HG02763 (cell line): ENCODE measurements at regions not wholly inside any gene's neighbourhood (a gene's known extent, or its start where the extent isn't known, plus 50 kb on each side); places are given as distances from the start of the nearest gene placed in this dataset.

Experiments
- ATAC-seq: cut with Tn5 transposase; IDR thresholded peaks from one replicate; pipeline ENCODE4 v1.9.1; 2021; ENCODE audit warnings: mild to moderate bottlenecking, moderate library complexity; ENCODE audit not compliant: unreplicated experiment

DNA sequence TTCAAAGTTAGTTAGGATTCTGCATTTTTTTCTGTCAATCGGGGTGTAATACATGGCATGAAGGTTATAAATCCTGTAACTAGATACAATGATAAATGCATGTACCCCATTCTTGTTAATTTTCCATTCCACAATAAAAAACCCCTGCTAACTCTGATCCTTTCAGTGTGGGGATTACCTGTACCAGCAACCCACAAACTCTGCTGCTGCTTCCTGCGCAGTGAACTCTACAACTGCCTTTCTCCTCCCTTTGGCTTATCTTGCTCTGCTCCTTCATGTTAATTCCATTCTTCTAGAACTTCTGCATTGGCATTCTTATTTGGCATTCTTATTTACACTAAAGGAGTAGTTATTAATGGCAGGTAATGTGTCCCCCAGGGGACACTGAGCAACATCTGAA is 273.1 kb downstream of the KLF12 start:
- ATAC-seq = no peak

DNA sequence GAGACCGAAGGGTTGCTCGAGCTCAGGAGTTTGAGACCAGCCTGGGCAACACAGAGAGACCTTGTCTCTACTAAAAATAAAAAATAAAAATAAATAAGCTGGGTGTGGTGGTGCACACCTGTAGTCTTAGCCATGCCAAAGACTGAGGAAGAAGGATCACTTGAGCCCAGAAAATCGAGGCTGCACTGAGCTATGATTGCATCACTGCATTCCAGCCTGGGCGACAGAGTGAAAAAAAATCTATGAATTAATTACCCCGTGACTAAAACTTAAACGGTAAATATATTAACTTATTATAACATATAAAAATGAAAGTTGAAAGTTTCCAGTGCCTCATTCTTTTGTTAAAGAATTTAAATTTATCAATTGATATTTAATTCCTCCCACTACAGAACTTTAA is 273.7 kb downstream of the KLF12 start:
- ATAC-seq = no peak

DNA sequence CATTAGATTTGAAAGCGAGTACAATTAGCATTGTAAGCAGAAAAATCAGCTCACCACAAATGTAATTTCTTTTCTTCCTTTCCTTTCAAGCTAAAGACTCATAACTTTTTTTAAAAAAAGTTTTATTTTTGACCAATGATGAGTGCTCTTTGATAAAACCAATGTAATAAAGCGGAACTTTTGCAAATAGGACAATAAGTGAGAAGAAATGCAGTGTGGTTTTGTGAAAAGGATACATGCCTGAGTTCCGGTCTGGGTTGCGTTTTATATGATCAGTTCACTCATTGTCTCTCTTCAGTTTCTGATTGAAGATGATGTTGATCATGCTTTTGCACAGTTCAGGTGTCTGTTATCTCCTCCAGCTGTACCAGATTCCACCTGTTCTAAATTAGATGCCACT is 274.4 kb downstream of the KLF12 start:
- ATAC-seq = no peak

DNA sequence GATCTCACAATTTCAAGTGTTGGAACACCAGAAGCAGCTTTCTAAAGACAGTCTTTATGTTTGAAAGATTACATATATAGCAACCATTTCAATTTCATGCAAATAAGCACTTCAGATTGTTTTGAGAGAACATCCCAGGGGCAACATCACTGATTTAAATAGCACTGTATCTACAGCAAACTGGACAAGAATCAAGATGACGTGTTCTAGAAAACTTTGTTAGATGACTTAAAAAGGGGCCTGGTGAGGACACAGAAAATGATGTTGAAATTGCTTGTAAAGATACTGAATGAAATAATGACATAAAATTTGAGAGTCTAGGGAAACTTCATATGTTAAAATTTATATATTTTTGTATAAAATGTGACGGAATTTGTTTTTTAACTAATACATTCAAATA is 277.1 kb downstream of the KLF12 start:
- no peak for ATAC-seq

DNA sequence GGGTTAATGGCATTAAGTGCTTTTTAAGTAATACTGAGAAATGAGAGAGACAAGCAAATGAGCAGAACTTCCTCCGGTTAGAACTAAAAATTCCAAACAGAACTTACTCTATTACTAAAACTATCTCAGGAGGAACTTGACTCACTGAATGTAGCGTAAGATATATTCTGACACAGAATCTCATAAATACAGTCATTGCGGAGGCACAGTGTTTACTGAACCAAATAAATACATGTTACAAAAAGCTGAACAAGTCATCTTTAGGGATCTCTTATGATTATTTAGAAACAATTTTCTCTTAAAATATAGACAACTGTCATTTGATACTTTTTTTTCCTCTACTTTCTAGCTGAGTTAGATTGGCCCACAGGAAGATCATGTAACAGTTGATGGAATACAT is 283.1 kb downstream of the KLF12 start:
- no peak for ATAC-seq

DNA sequence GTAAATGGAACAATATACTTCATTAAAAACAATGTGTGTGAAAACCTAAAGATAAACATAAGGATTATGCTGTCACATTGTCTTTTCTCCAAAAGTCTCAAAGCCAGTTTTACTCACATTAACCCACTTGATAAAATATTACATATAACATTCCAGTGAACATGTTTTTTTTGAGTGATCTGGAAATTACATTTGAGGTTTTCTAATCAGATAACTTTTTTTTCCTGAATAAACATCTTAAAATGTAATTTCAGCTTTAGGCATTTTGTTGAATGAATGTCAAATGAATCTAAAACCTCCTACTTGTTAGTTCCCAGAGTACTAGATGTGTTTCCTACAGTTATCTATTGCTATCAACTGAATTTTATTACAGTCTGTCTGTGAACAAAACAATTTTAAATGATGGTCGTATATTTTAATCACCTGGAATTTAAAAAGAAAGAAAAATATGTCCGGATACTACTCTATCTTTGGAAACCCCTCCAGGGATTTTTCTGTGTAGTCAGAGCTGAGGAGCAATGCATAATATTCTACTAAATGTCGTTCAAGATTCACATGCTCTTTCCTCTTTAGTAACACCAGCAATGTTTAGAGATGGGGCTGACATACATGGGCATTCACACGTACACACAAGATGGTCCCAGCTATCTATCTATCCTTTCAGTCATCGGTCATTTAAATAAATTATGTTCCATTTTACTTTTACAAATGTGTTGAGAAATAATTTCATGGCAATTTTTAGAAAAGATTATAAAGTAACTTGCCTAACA is 283.9 kb downstream of the KLF12 start:
- ATAC-seq = no peak

DNA sequence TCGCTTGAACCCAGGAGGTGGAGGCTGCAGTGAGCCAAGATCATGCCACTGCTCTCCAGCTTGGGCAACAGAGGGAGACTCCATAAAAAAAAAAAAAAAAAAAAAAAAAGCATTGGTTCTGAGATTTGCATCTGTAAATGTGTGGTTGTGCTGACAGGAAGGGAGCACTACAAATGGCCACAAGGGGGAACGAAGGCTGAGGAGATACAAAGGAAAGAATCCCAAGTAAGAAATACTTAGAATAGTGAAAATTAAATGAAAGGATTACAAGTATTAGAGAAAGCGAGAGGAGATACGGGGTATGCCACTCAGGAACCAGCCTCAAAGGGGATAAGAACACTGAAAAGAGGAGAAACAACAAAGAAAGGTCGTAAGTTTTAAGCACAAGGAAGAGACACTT is 284.9 kb downstream of the KLF12 start:
- ATAC-seq = no peak

DNA sequence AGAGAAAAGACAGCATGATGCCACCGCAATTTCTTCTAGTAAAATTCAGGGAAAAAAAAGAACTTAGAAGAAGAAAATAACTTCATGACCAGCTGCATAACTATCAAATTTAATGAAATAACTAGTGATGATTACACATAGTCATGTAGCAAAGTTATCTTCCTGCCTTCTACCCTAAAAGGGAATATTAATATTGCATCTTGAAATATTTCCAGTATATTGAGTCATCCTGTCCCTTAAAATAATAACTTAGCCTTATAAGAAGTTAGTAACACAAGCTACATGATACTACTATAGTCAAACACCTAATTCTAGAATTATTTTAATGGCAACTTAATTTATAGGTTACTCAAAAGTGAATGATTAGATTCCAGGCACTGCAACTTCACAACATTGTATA is 289.2 kb downstream of the KLF12 start:
- no peak for ATAC-seq

GRCh38 chr13:73842626-73843025 is 291.6 kb downstream of the KLF12 start:
- no peak for ATAC-seq

GRCh38 chr13:73842184-73842583 is 292.0 kb downstream of the KLF12 start:
- no peak for ATAC-seq

DNA sequence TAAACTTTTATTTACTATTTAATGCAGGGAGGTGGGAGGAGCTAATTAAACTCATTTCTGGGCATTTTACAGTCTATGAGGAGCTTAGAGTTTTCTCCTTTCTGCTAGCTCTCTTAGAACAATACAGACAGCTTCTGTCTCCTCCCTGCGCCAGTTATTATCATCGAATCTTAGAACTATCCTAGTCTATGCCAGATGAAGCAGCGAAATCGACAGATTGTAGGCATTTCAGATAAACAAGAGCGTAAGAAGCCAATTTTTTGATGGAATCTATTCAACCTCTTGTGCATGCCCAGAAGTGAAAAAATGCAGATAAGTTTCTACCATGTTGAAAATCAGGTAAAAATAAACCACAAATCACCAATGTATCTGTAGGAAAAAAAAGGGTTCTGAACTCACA is 297.1 kb downstream of the KLF12 start:
- no peak for ATAC-seq

GRCh38 chr13:73835138-73835721 is 299.0 kb downstream of the KLF12 start:
- peak; percentile 57 for ATAC-seq

- no peak for ATAC-seq
Observed at GRCh38 chr13:73833325-73834070, 300.7 kb downstream of the KLF12 start.

GRCh38 chr13:73832825-73833224 is 301.4 kb downstream of the KLF12 start:
- no peak for ATAC-seq

- no peak for ATAC-seq
Observed at GRCh38 chr13:73832128-73832588, 302.0 kb downstream of the KLF12 start.

- no peak for ATAC-seq
Observed at GRCh38 chr13:73829416-73829815, 304.8 kb downstream of the KLF12 start.

GRCh38 chr13:73828811-73829210 is 305.4 kb downstream of the KLF12 start:
- ATAC-seq = no peak

- no peak for ATAC-seq
Observed at GRCh38 chr13:73827434-73827833, 306.8 kb downstream of the KLF12 start.

DNA sequence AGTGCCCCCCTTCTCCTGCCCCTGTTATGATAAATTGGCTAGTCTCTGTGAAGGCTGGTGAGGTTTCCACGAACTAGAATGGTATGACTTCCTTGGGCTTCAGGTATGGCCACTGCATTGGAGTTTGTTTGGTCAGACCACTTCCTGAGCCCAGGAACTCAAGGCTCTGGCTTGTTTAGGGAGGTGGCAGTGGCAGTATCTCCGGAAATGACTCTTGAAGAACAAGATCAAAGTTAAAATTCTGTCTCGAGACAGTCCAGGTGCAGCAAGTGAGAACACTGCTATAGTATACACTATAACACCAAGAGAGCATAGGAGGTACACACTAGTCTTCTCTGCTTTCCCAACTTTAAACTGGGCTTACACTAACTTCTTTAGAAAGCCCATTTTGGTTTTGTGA is 309.1 kb downstream of the KLF12 start:
- no peak for ATAC-seq

GRCh38 chr13:73822668-73823592 is 311.3 kb downstream of the KLF12 start:
- ATAC-seq = no peak

- peak; percentile 69 for ATAC-seq
Observed at GRCh38 chr13:73820688-73821087, 313.5 kb downstream of the KLF12 start.
